OCI-M2 (cell line): ENCODE measurements at regions not wholly inside any gene's neighbourhood (a gene's known extent, or its start where the extent isn't known, plus 50 kb on each side); places are given as distances from the start of the nearest gene placed in this dataset.

Experiments used
- DNase-seq: peaks from one replicate; lab custom pipeline; 2025; ENCODE audit not compliant: unreplicated experiment; lab: John Stamatoyannopoulos, UW

GRCh38 chr7:106606120-106606519 lies 54.8 kb downstream of the CCDC71L start:
- no peak for DNase-seq

- no peak for DNase-seq
Observed at GRCh38 chr7:106604971-106605370, 56.0 kb downstream of the CCDC71L start.

GRCh38 chr7:106604303-106604924 lies 56.5 kb downstream of the CCDC71L start:
- DNase-seq = no peak

GRCh38 chr7:106603346-106603745 lies 57.6 kb downstream of the CCDC71L start:
- DNase-seq = no peak

GRCh38 chr7:106602062-106602461 lies 58.9 kb downstream of the CCDC71L start:
- no peak for DNase-seq

- no peak for DNase-seq
Observed at GRCh38 chr7:106600569-106601373, 60.2 kb downstream of the CCDC71L start.

GRCh38 chr7:106599343-106599698 lies 61.6 kb downstream of the CCDC71L start:
- no peak for DNase-seq

- DNase-seq = no peak
Observed at GRCh38 chr7:106598663-106599342, 62.2 kb downstream of the CCDC71L start.

GRCh38 chr7:106597751-106598546 lies 63.0 kb downstream of the CCDC71L start:
- no peak for DNase-seq

GRCh38 chr7:106597014-106597413 lies 63.9 kb downstream of the CCDC71L start:
- no peak for DNase-seq

GRCh38 chr7:106595922-106596321 lies 65.0 kb downstream of the CCDC71L start:
- DNase-seq = no peak

GRCh38 chr7:106593028-106593417 lies 67.9 kb downstream of the CCDC71L start:
- no peak for DNase-seq

- no peak for DNase-seq
Observed at GRCh38 chr7:106592282-106593027, 68.5 kb downstream of the CCDC71L start.

GRCh38 chr7:106591146-106591545 lies 69.8 kb downstream of the CCDC71L start:
- DNase-seq = no peak

GRCh38 chr7:106590209-106590816 lies 70.6 kb downstream of the CCDC71L start:
- DNase-seq = no peak

GRCh38 chr7:106589198-106589879 lies 71.6 kb downstream of the CCDC71L start:
- no peak for DNase-seq

GRCh38 chr7:106588422-106589197 lies 72.3 kb downstream of the CCDC71L start:
- no peak for DNase-seq

GRCh38 chr7:106584914-106585759 lies 75.8 kb downstream of the CCDC71L start:
- DNase-seq = no peak
